CD4-positive, alpha-beta memory T cell (primary cell): ENCODE measurements at regions not wholly inside any gene's neighbourhood (a gene's known extent, or its start where the extent isn't known, plus 50 kb on each side); places are given as distances from the start of the nearest gene placed in this dataset.

Experiments
- CTCF ChIA-PET: fragments of 350-600 bp; sonication (Branson Sonifier 250); formaldehyde crosslinking; loops from one replicate; lab custom pipeline; 2021; ENCODE audit warnings: inconsistent platforms; ENCODE audit not compliant: partially characterized antibody; lab: Charles Lee
- POLR2A ChIA-PET: fragments of 350-600 bp; sonication (Branson Sonifier 250); formaldehyde crosslinking; loops from one replicate; lab custom pipeline; 2021; ENCODE audit not compliant: partially characterized antibody; lab: Charles Lee
- DNase-seq, 5 donors: peaks; one replicate each; pipeline versions ENCODE4 v3.0.0 to v3.0.0-alpha.2; 2020 to 2022; ENCODE audit warnings: mixed read lengths in 1 of 5
- H3K27ac ChIP-seq: one replicate; pipeline ENCODE4 v1.7.0; 2013; ENCODE audit warnings: low read depth, low read length
- H3K27me3 ChIP-seq: 2 replicates; pipeline ENCODE4 v1.7.0; 2013; ENCODE audit warnings: mild to moderate bottlenecking, low read length, moderate library complexity; ENCODE audit not compliant: insufficient read depth
- H3K36me3 ChIP-seq: 2 replicates; pipeline ENCODE4 v1.7.0; 2013; ENCODE audit warnings: mild to moderate bottlenecking, low read length, moderate library complexity; ENCODE audit not compliant: insufficient read depth
- H3K4me1 ChIP-seq: 2 replicates; pipeline ENCODE4 v1.7.0; 2013; ENCODE audit warnings: mild to moderate bottlenecking, low read length, moderate library complexity; ENCODE audit not compliant: insufficient read depth
- H3K4me3 ChIP-seq, 2 donors: one replicate each; pipeline ENCODE4 v1.7.0; 2013; ENCODE audit warnings: low read length in 2 of 2, mild to moderate bottlenecking in 1 of 2
- H3K9me3 ChIP-seq, 2 donors: one replicate each; pipeline ENCODE4 v1.7.0; 2013; ENCODE audit warnings: low read length in 2 of 2, control low read depth in 1 of 2; ENCODE audit not compliant: control insufficient read depth in 1 of 2
- H3K27ac Mint-ChIP-seq, 7 donors: one replicate each; pipeline ENCODE4 v1.8.0; 2020 to 2021; ENCODE audit warnings: mixed read lengths in 7 of 7, mild to moderate bottlenecking in 6 of 7, inconsistent platforms in 3 of 7, moderate library complexity in 3 of 7
- H3K27me3 Mint-ChIP-seq, 2 donors: one replicate each; pipeline ENCODE4 v1.8.0; 2020 to 2021; ENCODE audit warnings: mixed read lengths in 2 of 2
- H3K36me3 Mint-ChIP-seq, 2 donors: one replicate each; pipeline ENCODE4 v1.8.0; 2020 to 2021; ENCODE audit warnings: mixed read lengths in 2 of 2, inconsistent platforms in 1 of 2, mild to moderate bottlenecking in 1 of 2
- H3K4me1 Mint-ChIP-seq, 4 donors: one replicate each; pipeline ENCODE4 v1.8.0; 2020 to 2021; ENCODE audit warnings: mixed read lengths in 4 of 4, mild to moderate bottlenecking in 1 of 4
- H3K4me3 Mint-ChIP-seq, 8 donors: one replicate each; pipeline ENCODE4 v1.8.0; 2020 to 2021; ENCODE audit warnings: mixed read lengths in 8 of 8, mild to moderate bottlenecking in 7 of 8, moderate library complexity in 6 of 8, inconsistent platforms in 3 of 8
- H3K9me3 Mint-ChIP-seq, 8 donors: one replicate each; pipeline ENCODE4 v1.8.0; 2020 to 2021; ENCODE audit warnings: mixed read lengths in 8 of 8, mild to moderate bottlenecking in 5 of 8, inconsistent platforms in 3 of 8, moderate library complexity in 1 of 8
- intact Hi-C: fragments of 100-400 bp; cut with micrococcal nuclease; formaldehyde crosslinking; loops from one replicate; pipeline ENCODE4 v1.15.1; 2023

DNA sequence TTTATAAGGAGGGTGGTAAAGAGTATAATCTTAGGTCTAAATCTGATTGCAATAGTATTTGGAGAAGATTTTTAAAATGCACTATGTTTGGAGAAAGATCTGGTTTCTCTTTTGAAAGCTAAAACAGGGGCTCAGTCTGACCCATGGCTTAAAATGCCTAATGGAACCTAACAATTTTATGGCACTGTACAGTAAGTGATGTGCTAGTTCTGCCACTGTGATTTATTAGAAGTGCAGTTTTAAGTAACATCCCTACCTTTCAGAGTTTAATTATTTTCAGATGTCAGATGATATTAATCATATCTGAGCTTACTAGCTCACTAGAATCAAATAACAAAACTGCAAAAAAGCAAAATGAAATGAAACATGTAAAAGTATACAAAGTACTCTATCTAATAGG, 514.7 kb upstream of the KCND2 start:
- ChIA-PET CTCF (no interaction called here), POLR2A (no interaction called here)
- H3K27me3 ChIP-seq, result no peaks in the 10 kb centered on the region
- Mint-ChIP-seq H3K9me3 (peaks cover 0 to 6% (median under 1%) of the 10 kb centered on the region in 8 donors), H3K27me3 (no peaks in the 10 kb centered on the region), H3K4me1 (no peaks in the 10 kb centered on the region), H3K27ac (no peak overlapping the region), H3K36me3 (no peaks in the 10 kb centered on the region), H3K4me3 (no peak overlapping the region)
- intact Hi-C loops, result no loop called here
- H3K9me3 ChIP-seq, result no peaks in the 10 kb centered on the region
- no peak overlapping the region for H3K27ac ChIP-seq
- no peaks in the 10 kb centered on the region for H3K36me3 ChIP-seq
- no peak for DNase-seq
- H3K4me3 ChIP-seq, result no peak overlapping the region
- no peaks in the 10 kb centered on the region for H3K4me1 ChIP-seq

DNA sequence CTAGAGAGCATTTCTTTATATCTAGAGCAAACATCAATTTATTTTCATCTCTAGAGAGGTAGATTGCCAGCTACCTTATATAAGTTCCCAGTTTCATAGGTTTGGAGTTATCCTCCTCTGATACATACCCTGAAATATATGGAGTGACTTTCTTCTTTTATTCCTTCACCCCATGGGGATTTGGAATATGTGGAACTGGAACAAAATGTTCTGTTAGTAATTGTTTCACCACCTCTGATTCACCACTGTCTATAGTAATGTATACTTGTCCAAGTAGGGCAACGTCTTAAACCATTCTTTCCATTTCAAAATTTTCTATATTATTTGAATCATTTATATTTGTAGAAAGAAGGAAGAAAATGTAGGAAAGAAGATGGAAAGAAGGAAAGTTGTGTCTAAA, 511.2 kb upstream of the KCND2 start:
- Mint-ChIP-seq H3K27me3 (no peaks in the 10 kb centered on the region), H3K4me1 (no peaks in the 10 kb centered on the region), H3K9me3 (peaks cover 0 to 5% (median 2%) of the 10 kb centered on the region in 8 donors), H3K27ac (no peak overlapping the region), H3K36me3 (no peaks in the 10 kb centered on the region), H3K4me3 (no peak overlapping the region)
- no peak for DNase-seq
- H3K27me3 ChIP-seq, result no peaks in the 10 kb centered on the region
- peaks cover 0 to 2% of the 10 kb centered on the region in 2 donors for H3K9me3 ChIP-seq
- ChIA-PET POLR2A (no interaction called here), CTCF (no interaction called here)
- H3K36me3 ChIP-seq, result no peaks in the 10 kb centered on the region
- intact Hi-C loops, result no loop called here
- no peaks in the 10 kb centered on the region for H3K4me1 ChIP-seq
- no peak overlapping the region for H3K4me3 ChIP-seq
- H3K27ac ChIP-seq, result no peak overlapping the region

DNA sequence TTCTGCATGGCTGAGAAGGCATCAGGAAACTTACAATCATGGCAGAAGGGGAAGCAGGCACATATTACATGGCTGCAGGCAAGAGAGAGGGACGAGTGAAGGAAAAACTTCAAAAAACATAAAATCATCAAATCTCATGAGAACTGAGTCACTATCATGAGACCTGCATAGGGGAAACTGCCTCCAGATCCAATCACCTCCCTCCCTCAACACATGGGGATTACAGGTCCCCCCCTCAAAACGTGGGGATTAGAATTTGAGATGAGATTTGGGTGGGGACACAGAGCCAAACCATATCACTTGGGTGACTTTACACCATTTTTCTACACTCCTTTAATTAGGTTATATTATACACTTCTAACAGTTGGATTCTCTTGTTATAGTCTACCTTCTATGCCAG, 490.7 kb upstream of the KCND2 start:
- H3K27ac ChIP-seq, result no peak overlapping the region
- H3K4me1 Mint-ChIP-seq, result no peaks in the 10 kb centered on the region
- H3K4me3 ChIP-seq, result no peak overlapping the region
- no peaks in the 10 kb centered on the region for H3K9me3 ChIP-seq
- H3K27me3 Mint-ChIP-seq, result no peaks in the 10 kb centered on the region
- no peaks in the 10 kb centered on the region for H3K4me1 ChIP-seq
- no peak for DNase-seq
- no peaks in the 10 kb centered on the region for H3K36me3 Mint-ChIP-seq
- H3K9me3 Mint-ChIP-seq, result peaks cover 0 to 9% (median 4%) of the 10 kb centered on the region in 8 donors
- H3K27ac Mint-ChIP-seq, result no peak overlapping the region
- no peak overlapping the region for H3K4me3 Mint-ChIP-seq
- ChIA-PET POLR2A (no interaction called here), CTCF (no interaction called here)
- H3K36me3 ChIP-seq, result no peaks in the 10 kb centered on the region
- no peaks in the 10 kb centered on the region for H3K27me3 ChIP-seq
- intact Hi-C loops, result no loop called here

- Histone ChIP-seq H3K4me1 (no peaks in the 10 kb centered on the region), H3K36me3 (no peaks in the 10 kb centered on the region), H3K27ac (no peak overlapping the region), H3K27me3 (no peaks in the 10 kb centered on the region), H3K4me3 (no peak overlapping the region), H3K9me3 (no peaks in the 10 kb centered on the region)
- Mint-ChIP-seq H3K4me1 (no peaks in the 10 kb centered on the region), H3K4me3 (no peak overlapping the region), H3K27me3 (no peaks in the 10 kb centered on the region), H3K36me3 (no peaks in the 10 kb centered on the region), H3K9me3 (peaks cover 0 to 9% (median 4%) of the 10 kb centered on the region in 8 donors), H3K27ac (no peak overlapping the region)
- ChIA-PET POLR2A (no interaction called here), CTCF (no interaction called here)
- intact Hi-C loops, result no loop called here
- DNase-seq, result no peak
These were observed 489.2 kb upstream of the KCND2 start for GRCh38 chr7:119783799-119784198.

GRCh38 chr7:119802147-119802546, 470.8 kb upstream of the KCND2 start:
- H3K27ac ChIP-seq, result no peak overlapping the region
- Mint-ChIP-seq H3K36me3 (no peaks in the 10 kb centered on the region), H3K9me3 (peaks cover 0 to 10% (median 3%) of the 10 kb centered on the region in 8 donors), H3K27ac (no peak overlapping the region), H3K27me3 (no peaks in the 10 kb centered on the region), H3K4me3 (no peak overlapping the region), H3K4me1 (no peaks in the 10 kb centered on the region)
- no peaks in the 10 kb centered on the region for H3K36me3 ChIP-seq
- no peaks in the 10 kb centered on the region for H3K27me3 ChIP-seq
- ChIA-PET CTCF (no interaction called here), POLR2A (no interaction called here)
- H3K4me3 ChIP-seq, result no peak overlapping the region
- no peaks in the 10 kb centered on the region for H3K4me1 ChIP-seq
- intact Hi-C loops, result no loop called here
- DNase-seq, result no peak
- no peaks in the 10 kb centered on the region for H3K9me3 ChIP-seq

DNA sequence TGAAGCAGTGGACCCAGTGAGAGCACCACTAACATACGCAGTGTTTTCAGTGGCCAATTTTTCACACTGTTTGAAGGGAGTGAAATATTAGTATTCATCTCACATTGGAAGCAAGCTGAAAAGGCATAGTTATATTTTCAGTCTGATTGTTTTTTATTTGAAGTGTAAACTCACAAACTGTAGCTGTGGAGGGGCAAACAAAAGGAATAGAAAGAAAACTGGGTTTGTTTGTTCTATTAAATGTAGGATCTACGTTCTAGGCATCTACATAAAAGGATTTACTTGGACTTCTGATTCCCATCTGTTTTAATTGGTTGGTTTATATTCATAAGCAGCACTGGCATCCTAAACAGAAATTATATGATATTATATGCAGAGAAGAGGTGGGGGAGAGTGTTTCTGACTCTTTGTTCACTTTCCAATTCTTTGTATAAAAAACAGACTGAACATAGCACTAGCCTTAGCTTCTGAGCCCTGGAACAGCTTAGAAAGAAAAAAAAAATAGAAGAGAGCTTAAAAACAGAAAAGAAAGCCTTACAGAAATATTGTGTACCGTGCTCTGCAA, 447.8 kb upstream of the KCND2 start:
- peaks cover 0 to 32% (median 9%) of the 10 kb centered on the region in 8 donors for H3K9me3 Mint-ChIP-seq
- no peaks in the 10 kb centered on the region for H3K4me1 Mint-ChIP-seq
- no peaks in the 10 kb centered on the region for H3K36me3 Mint-ChIP-seq
- no peaks in the 10 kb centered on the region for H3K27me3 Mint-ChIP-seq
- Histone ChIP-seq H3K4me3 (no peak overlapping the region), H3K36me3 (no peaks in the 10 kb centered on the region), H3K27ac (no peak overlapping the region), H3K4me1 (no peaks in the 10 kb centered on the region), H3K27me3 (no peaks in the 10 kb centered on the region), H3K9me3 (no peaks in the 10 kb centered on the region)
- ChIA-PET POLR2A (interaction anchor here (0.6 kb wide), 1 partner anchor 14 kb away, joined by 3 read pairs; no protein-coding TSS in a partner anchor), CTCF (no interaction called here)
- no peak overlapping the region for H3K27ac Mint-ChIP-seq
- H3K4me3 Mint-ChIP-seq, result no peak overlapping the region
- DNase-seq, result no peak
- intact Hi-C loops, result no loop called here

- no peak overlapping the region for H3K4me3 ChIP-seq
- H3K4me1 Mint-ChIP-seq, result no peaks in the 10 kb centered on the region
- ChIA-PET CTCF (no interaction called here), POLR2A (no interaction called here)
- no peaks in the 10 kb centered on the region for H3K36me3 ChIP-seq
- H3K9me3 ChIP-seq, result no peaks in the 10 kb centered on the region
- no peak overlapping the region for H3K4me3 Mint-ChIP-seq
- H3K9me3 Mint-ChIP-seq, result peaks cover 0 to 29% (median 6%) of the 10 kb centered on the region in 8 donors
- H3K4me1 ChIP-seq, result no peaks in the 10 kb centered on the region
- H3K27me3 Mint-ChIP-seq, result no peaks in the 10 kb centered on the region
- intact Hi-C loops, result no loop called here
- DNase-seq, result no peak
- H3K27me3 ChIP-seq, result no peaks in the 10 kb centered on the region
- no peaks in the 10 kb centered on the region for H3K36me3 Mint-ChIP-seq
- no peak overlapping the region for H3K27ac Mint-ChIP-seq
- no peak overlapping the region for H3K27ac ChIP-seq
These were observed 446.4 kb upstream of the KCND2 start for GRCh38 chr7:119826547-119826946.

DNA sequence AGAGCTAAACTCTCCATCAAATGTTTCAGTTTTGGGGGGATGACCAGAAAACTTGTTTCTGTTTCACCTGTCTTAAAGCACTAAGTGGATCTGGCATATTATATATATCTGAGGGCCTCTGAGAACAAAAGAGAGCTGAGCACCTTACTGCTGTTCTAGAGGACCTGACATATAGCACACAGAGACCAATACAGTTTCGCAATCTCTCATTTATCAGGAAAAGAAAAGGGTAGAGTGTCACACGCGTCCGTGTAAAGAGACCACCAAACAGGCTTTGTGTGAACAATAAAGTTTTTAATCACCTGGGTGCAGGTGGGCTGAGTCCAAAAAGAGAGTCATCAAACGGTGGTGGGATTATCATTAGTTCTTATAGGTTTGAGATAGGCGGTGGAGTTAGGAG, 434.5 kb upstream of the KCND2 start:
- Histone ChIP-seq H3K9me3 (peaks cover 0 to 7% of the 10 kb centered on the region in 2 donors), H3K4me1 (no peaks in the 10 kb centered on the region), H3K4me3 (no peak overlapping the region), H3K27me3 (no peaks in the 10 kb centered on the region), H3K27ac (no peak overlapping the region), H3K36me3 (no peaks in the 10 kb centered on the region)
- H3K4me1 Mint-ChIP-seq, result no peaks in the 10 kb centered on the region
- H3K36me3 Mint-ChIP-seq, result no peaks in the 10 kb centered on the region
- no peaks in the 10 kb centered on the region for H3K27me3 Mint-ChIP-seq
- H3K9me3 Mint-ChIP-seq, result peaks cover 0 to 37% (median 12%) of the 10 kb centered on the region in 8 donors
- H3K27ac Mint-ChIP-seq, result no peak overlapping the region
- POLR2A ChIA-PET, result no interaction called here
- no peak for DNase-seq
- intact Hi-C loops, result no loop called here
- CTCF ChIA-PET, result no interaction called here
- no peak overlapping the region for H3K4me3 Mint-ChIP-seq
